CD14-positive monocyte (primary cell): ENCODE measurements at regions not wholly inside any gene's neighbourhood (a gene's known extent, or its start where the extent isn't known, plus 50 kb on each side); places are given as distances from the start of the nearest gene placed in this dataset.
A peak's percentile ranks its signal among the peaks of the same experiment; 100 is the strongest.

ENCODE experiments used
- DNase-seq, 3 donors: peaks; one replicate each; pipeline ENCODE4 v3.0.0-alpha.2; 2011 to 2022
- H2AFZ ChIP-seq: 2 replicates; pipeline ENCODE4 v1.6.0; 2012; ENCODE audit warnings: mild to moderate bottlenecking, low read depth, low read length, inconsistent platforms; ENCODE audit not compliant: insufficient read depth, poor library complexity, severe bottlenecking
- H3K27ac ChIP-seq, 2 donors: 1 replicate in 1 of 2; 2 replicates in 1 of 2; pipeline ENCODE4 v1.5.1; 2012 to 2013; ENCODE audit warnings: low read length in 2 of 2, control low read depth in 1 of 2, inconsistent platforms in 1 of 2, low read depth in 1 of 2, mild to moderate bottlenecking in 1 of 2
- H3K27me3 ChIP-seq, 2 donors: one replicate each; pipeline versions ENCODE4 v1.6.0 to v1.6.1; 2011 to 2013; ENCODE audit warnings: low read length in 2 of 2; ENCODE audit not compliant: control insufficient read depth in 2 of 2, insufficient read depth in 2 of 2
- H3K36me3 ChIP-seq, 2 donors: replicated peaks in 1 of 2; 1 replicate in 1 of 2; 2 replicates in 1 of 2; pipeline versions ENCODE4 v1.5.1 to v1.6.1; 2012 to 2013; ENCODE audit warnings: low read length in 2 of 2, control low read depth in 1 of 2, inconsistent platforms in 1 of 2, mild to moderate bottlenecking in 1 of 2; ENCODE audit not compliant: insufficient read depth in 2 of 2, control insufficient read depth in 1 of 2
- H3K4me1 ChIP-seq, 2 donors: 1 replicate in 1 of 2; 2 replicates in 1 of 2; pipeline versions ENCODE4 v1.5.1 to v1.6.1; 2012 to 2013; ENCODE audit warnings: low read length in 2 of 2, control low read depth in 1 of 2, inconsistent platforms in 1 of 2, mild to moderate bottlenecking in 1 of 2, moderate library complexity in 1 of 2; ENCODE audit not compliant: insufficient read depth in 2 of 2, control insufficient read depth in 1 of 2
- H3K4me2 ChIP-seq: replicated peaks from 2 replicates; pipeline ENCODE3; 2012; ENCODE audit warnings: low read length, moderate library complexity, mild to moderate bottlenecking; ENCODE audit not compliant: poor library complexity, severe bottlenecking; ENCODE audit errors: extremely low read depth
- H3K4me3 ChIP-seq, 3 experiments: fragments of 200-600 bp in 1 of 3; sonication (generic) in 1 of 3; replicated peaks in 1 of 3; 1 replicate in 2 of 3; 2 replicates in 1 of 3; pipeline ENCODE4 v1.5.1; 2011 to 2013; ENCODE audit warnings: low read length in 3 of 3, mild to moderate bottlenecking in 3 of 3, control low read depth in 2 of 3, low read depth in 2 of 3, inconsistent platforms in 1 of 3, moderate library complexity in 1 of 3
- H3K79me2 ChIP-seq: 2 replicates; pipeline ENCODE4 v1.6.0; 2012; ENCODE audit warnings: mild to moderate bottlenecking, control low read depth, inconsistent platforms, low read length, moderate library complexity; ENCODE audit not compliant: insufficient read depth
- H3K9ac ChIP-seq: 2 replicates; pipeline ENCODE4 v1.6.0; 2017; ENCODE audit warnings: low read length, mild to moderate bottlenecking; ENCODE audit not compliant: insufficient read depth, poor library complexity, severe bottlenecking
- H3K9me3 ChIP-seq, 2 donors: replicated peaks in 1 of 2; 1 replicate in 1 of 2; 2 replicates in 1 of 2; pipeline versions ENCODE4 v1.5.1 to v1.6.1; 2012 to 2013; ENCODE audit warnings: low read length in 2 of 2, control low read depth in 1 of 2; ENCODE audit not compliant: control insufficient read depth in 1 of 2, insufficient read depth in 1 of 2
- H4K20me1 ChIP-seq: 2 replicates; pipeline ENCODE4 v1.6.0; 2012; ENCODE audit warnings: mild to moderate bottlenecking, low read length, control low read depth, moderate library complexity; ENCODE audit not compliant: insufficient read depth
- H3K27ac Mint-ChIP-seq, 7 donors: one replicate each; pipeline ENCODE4 v1.8.0; 2020; ENCODE audit warnings: mild to moderate bottlenecking in 7 of 7, mixed read lengths in 7 of 7, moderate library complexity in 6 of 7, inconsistent platforms in 2 of 7
- H3K27me3 Mint-ChIP-seq, 3 donors: one replicate each; pipeline ENCODE4 v1.8.0; 2021 to 2022; ENCODE audit warnings: low read depth in 3 of 3, mild to moderate bottlenecking in 3 of 3, mixed read lengths in 3 of 3, moderate library complexity in 3 of 3, inconsistent platforms in 1 of 3
- H3K36me3 Mint-ChIP-seq, 2 donors: one replicate each; pipeline ENCODE4 v1.8.0; 2020; ENCODE audit warnings: mixed read lengths in 2 of 2, inconsistent platforms in 1 of 2, mild to moderate bottlenecking in 1 of 2
- H3K4me1 Mint-ChIP-seq: one replicate; pipeline ENCODE4 v1.8.0; 2020; ENCODE audit warnings: mild to moderate bottlenecking, mixed read lengths
- H3K4me3 Mint-ChIP-seq, 2 donors: one replicate each; pipeline ENCODE4 v1.8.0; 2020; ENCODE audit warnings: mild to moderate bottlenecking in 2 of 2, mixed read lengths in 2 of 2, moderate library complexity in 1 of 2
- H3K9me3 Mint-ChIP-seq, 7 donors: one replicate each; pipeline ENCODE4 v1.8.0; 2020 to 2022; ENCODE audit warnings: mixed read lengths in 7 of 7, mild to moderate bottlenecking in 6 of 7, moderate library complexity in 6 of 7, inconsistent platforms in 2 of 7
- WGBS: methylation state at CpG from one replicate; pipeline ENCODE4 v1.1.5; 2013; ENCODE audit warnings: missing lambda C conversion rate; ENCODE audit not compliant: insufficient coverage; 5-methylcytosine and 5-hydroxymethylcytosine counted together
- intact Hi-C, 2 donors: fragments of 100-400 bp; cut with micrococcal nuclease; formaldehyde crosslinking; loops; one replicate each; pipeline versions ENCODE4 v1.15.0 to v1.15.1; 2023
- TF ChIP-seq, protein P1 (sequence below): fragments of 200-600 bp; IDR thresholded peaks from one replicate; pipeline ENCODE4 v1.8.0; 2022; ENCODE audit warnings: antibody characterized with exemption, mild to moderate bottlenecking

DNA sequence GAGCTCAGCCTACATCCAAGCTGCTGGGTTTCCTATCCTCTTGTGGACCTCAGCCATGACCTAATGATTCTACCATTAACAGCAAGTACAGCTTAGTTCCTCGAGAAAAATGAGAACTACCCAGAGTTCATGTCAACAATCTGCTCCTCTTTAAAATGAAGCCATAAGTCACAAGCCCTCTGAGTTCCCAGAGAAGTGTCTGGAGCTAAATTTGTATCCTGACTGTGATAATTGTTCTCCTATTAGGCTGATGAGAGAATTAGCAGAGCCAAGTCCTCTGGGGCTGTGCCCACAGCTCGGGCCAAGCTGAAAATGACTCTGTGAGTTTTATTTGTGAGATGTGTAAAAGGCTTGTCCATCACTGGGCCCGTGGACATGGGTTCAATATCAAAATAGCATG is 145.1 kb upstream of the SMIM23 start:
- H3K9me3 ChIP-seq: no peaks in the 10 kb centered on the region
- H3K4me2 ChIP-seq: no peak overlapping the region
- no peaks in the 10 kb centered on the region for H3K79me2 ChIP-seq
- H3K27ac ChIP-seq: no peak overlapping the region
- TF ChIP-seq, protein P1, sequence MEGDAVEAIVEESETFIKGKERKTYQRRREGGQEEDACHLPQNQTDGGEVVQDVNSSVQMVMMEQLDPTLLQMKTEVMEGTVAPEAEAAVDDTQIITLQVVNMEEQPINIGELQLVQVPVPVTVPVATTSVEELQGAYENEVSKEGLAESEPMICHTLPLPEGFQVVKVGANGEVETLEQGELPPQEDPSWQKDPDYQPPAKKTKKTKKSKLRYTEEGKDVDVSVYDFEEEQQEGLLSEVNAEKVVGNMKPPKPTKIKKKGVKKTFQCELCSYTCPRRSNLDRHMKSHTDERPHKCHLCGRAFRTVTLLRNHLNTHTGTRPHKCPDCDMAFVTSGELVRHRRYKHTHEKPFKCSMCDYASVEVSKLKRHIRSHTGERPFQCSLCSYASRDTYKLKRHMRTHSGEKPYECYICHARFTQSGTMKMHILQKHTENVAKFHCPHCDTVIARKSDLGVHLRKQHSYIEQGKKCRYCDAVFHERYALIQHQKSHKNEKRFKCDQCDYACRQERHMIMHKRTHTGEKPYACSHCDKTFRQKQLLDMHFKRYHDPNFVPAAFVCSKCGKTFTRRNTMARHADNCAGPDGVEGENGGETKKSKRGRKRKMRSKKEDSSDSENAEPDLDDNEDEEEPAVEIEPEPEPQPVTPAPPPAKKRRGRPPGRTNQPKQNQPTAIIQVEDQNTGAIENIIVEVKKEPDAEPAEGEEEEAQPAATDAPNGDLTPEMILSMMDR: no peak
- no peak overlapping the region for H3K9ac ChIP-seq
- H4K20me1 ChIP-seq: no peaks in the 10 kb centered on the region
- Mint-ChIP-seq H3K36me3 (no peaks in the 10 kb centered on the region), H3K27me3 (peaks cover 0 to 4% (median 0%) of the 10 kb centered on the region in 3 donors), H3K4me3 (no peak overlapping the region), H3K4me1 (peaks cover under 1% of the 10 kb centered on the region), H3K27ac (no peak overlapping the region), H3K9me3 (no peaks in the 10 kb centered on the region)
- WGBS: no CpG with 5 or more reads among the region's 3 CpGs
- intact Hi-C loops: no loop called here
- peaks cover 2% of the 10 kb centered on the region in 2 donors for H3K4me1 ChIP-seq
- no peaks in the 10 kb centered on the region for H3K36me3 ChIP-seq
- DNase-seq: no peak
- no peak overlapping the region for H3K4me3 ChIP-seq
- H3K27me3 ChIP-seq: no peaks in the 10 kb centered on the region
- peak overlapping the region; percentile 8 for H2AFZ ChIP-seq

DNA sequence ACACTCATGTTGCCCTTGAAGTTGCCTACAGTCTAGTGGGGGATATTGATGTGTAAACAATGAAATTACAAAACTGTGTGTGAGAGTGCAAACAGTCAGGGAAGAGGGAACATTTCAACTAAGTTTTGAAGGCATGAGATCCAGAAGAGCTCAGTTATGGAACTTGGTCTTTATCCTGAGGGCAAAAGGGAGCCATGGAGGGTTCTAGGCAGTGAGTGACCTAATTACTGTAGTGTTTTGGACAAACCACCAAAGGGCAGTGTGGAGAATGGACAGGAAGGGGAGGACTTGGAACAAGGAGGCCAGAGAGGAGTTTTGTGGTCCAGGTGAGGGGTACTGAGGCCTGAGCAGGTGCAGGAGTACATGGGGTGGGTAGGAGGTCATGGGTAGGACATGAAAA is 143.7 kb upstream of the SMIM23 start:
- no peaks in the 10 kb centered on the region for H3K79me2 ChIP-seq
- Mint-ChIP-seq H3K36me3 (no peaks in the 10 kb centered on the region), H3K27me3 (peaks cover 0 to 4% (median 4%) of the 10 kb centered on the region in 3 donors), H3K4me3 (no peak overlapping the region), H3K27ac (no peak overlapping the region), H3K9me3 (no peaks in the 10 kb centered on the region), H3K4me1 (peaks cover under 1% of the 10 kb centered on the region)
- no peaks in the 10 kb centered on the region for H3K27me3 ChIP-seq
- intact Hi-C loops: no loop called here
- H4K20me1 ChIP-seq: no peaks in the 10 kb centered on the region
- TF ChIP-seq, protein P1: no peak
- no peak for DNase-seq
- H3K27ac ChIP-seq: no peak overlapping the region
- no peaks in the 10 kb centered on the region for H3K9me3 ChIP-seq
- H2AFZ ChIP-seq: no peak overlapping the region
- no peaks in the 10 kb centered on the region for H3K36me3 ChIP-seq
- H3K9ac ChIP-seq: no peak overlapping the region
- H3K4me1 ChIP-seq: peaks cover 0 to under 1% of the 10 kb centered on the region in 2 donors
- no peak overlapping the region for H3K4me3 ChIP-seq
- no peak overlapping the region for H3K4me2 ChIP-seq
